ENCODE measurements at regions not wholly inside any gene's neighbourhood (a gene's known extent, or its start where the extent isn't known, plus 50 kb on each side); places are given as distances from the start of the nearest gene placed in this dataset.

GRCh38 chrX:13220916-13221315 lies 98.9 kb downstream of the ATXN3L start:
- no peak for TF ChIP-seq POLR2A (IDR thresholded peaks at IDR 0.05)
- no peak for TF ChIP-seq CTCF (IDR thresholded peaks at IDR 0.05)
- TF ChIP-seq EP300 (IDR thresholded peaks at IDR 0.05; ENCODE audit: low read depth) = no peak

Measured in transverse colon (tissue), 3 donors.